ENCODE measurements at regions not wholly inside any gene's neighbourhood (a gene's known extent, or its start where the extent isn't known, plus 50 kb on each side); places are given as distances from the start of the nearest gene placed in this dataset.

DNA sequence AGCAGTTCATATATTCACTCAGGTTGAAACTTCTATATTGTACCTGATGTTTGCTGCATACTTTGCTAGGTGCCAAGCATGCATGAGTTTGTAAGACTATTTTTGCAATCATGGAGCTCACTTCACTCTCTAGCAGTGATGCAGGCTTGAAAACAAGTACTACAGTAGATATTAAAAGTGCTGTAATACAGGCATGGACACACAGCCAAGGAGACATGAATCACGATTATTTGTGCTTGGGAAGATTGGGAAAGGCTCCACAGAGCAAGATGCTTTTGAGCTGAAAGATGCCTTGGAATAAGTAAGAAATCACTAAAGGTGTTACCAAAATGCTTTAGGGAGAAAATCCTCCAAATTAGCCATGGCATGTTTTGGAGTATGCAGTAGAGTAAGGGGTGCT is 427.4 kb downstream of the UTRN start:
- Mint-ChIP-seq H3K27me3 (ENCODE audit: unreplicated experiment) (no peaks in the 10 kb centered on the region), H3K27ac (ENCODE audit: unreplicated experiment) (no peak overlapping the region), H3K4me3 (ENCODE audit: unreplicated experiment) (no peak overlapping the region), H3K36me3 (ENCODE audit: unreplicated experiment) (peaks cover 5% of the 10 kb centered on the region), H3K4me1 (ENCODE audit: unreplicated experiment) (peaks cover 32% of the 10 kb centered on the region), H3K9me3 (ENCODE audit: unreplicated experiment) (no peaks in the 10 kb centered on the region)
- DNase-seq (ENCODE audit: extremely low spot score, unreplicated experiment): no peak
- no peak for TF ChIP-seq CTCF (IDR thresholded peaks at IDR 0.05)

DNA sequence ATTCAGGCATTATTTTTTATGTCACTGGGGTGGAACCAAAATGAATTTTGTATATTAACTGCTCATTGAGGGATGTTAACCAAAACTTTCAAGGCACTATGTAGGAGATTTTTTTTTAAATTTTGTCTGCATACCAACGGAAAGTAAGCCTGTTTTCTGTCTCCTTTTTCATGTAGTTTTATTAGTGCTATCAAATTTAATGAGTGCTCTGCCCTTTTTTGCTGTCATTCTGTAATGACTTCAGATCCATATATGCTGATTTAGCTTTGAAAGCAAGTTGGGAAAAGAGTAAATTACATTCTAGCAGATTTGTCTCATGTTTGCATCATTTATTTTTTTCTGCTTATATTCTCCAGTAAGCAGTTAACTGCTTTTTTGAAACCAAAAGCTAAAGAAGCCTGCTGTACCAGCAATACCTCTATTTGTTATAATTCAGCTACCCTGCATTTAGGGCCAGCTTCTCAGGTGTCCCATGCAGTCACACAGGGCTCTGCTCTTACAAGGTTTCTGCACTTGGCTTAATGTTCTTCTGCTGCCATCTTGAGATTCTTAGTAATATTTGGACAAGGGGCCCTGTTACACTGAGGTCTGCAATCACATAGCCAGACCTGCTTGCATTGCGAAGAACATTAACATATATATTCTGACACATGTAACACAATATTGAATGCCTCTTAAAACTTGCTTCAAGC is 429.0 kb downstream of the UTRN start:
- no peaks in the 10 kb centered on the region for H3K9me3 Mint-ChIP-seq (ENCODE audit: unreplicated experiment)
- no peak overlapping the region for H3K4me3 Mint-ChIP-seq (ENCODE audit: unreplicated experiment)
- TF ChIP-seq CTCF (IDR thresholded peaks at IDR 0.05): no peak
- H3K4me1 Mint-ChIP-seq (ENCODE audit: unreplicated experiment): peaks cover 32% of the 10 kb centered on the region
- H3K27ac Mint-ChIP-seq (ENCODE audit: unreplicated experiment): no peak overlapping the region
- H3K27me3 Mint-ChIP-seq (ENCODE audit: unreplicated experiment): no peaks in the 10 kb centered on the region
- H3K36me3 Mint-ChIP-seq (ENCODE audit: unreplicated experiment): no peaks in the 10 kb centered on the region
- DNase-seq (ENCODE audit: extremely low spot score, unreplicated experiment): no peak

DNA sequence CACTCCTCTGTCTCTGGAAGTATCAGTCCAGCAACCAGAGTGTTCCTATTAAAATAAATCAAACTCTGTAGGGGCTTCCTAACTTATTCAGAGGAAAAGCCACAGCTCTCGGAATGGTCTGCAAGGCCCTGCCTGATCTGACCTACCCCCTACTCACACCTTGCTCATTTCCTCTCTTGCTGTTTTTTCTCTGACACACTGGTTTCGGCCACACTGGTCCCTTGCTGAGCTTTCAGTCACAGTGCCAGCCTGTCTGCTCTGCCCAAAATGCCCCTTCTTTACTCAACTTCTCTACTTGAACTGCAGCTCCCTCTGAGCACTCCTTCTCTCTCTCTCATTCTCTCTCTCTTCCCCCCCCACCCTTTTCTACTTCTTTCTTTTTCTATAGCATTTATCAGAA is 430.2 kb downstream of the UTRN start:
- no peaks in the 10 kb centered on the region for H3K9me3 Mint-ChIP-seq (ENCODE audit: unreplicated experiment)
- H3K27ac Mint-ChIP-seq (ENCODE audit: unreplicated experiment): no peak overlapping the region
- DNase-seq (ENCODE audit: extremely low spot score, unreplicated experiment): no peak
- peaks cover 2% of the 10 kb centered on the region for H3K36me3 Mint-ChIP-seq (ENCODE audit: unreplicated experiment)
- no peak overlapping the region for H3K4me3 Mint-ChIP-seq (ENCODE audit: unreplicated experiment)
- peaks cover 23% of the 10 kb centered on the region for H3K4me1 Mint-ChIP-seq (ENCODE audit: unreplicated experiment)
- no peak for TF ChIP-seq CTCF (IDR thresholded peaks at IDR 0.05)
- no peaks in the 10 kb centered on the region for H3K27me3 Mint-ChIP-seq (ENCODE audit: unreplicated experiment)

DNA sequence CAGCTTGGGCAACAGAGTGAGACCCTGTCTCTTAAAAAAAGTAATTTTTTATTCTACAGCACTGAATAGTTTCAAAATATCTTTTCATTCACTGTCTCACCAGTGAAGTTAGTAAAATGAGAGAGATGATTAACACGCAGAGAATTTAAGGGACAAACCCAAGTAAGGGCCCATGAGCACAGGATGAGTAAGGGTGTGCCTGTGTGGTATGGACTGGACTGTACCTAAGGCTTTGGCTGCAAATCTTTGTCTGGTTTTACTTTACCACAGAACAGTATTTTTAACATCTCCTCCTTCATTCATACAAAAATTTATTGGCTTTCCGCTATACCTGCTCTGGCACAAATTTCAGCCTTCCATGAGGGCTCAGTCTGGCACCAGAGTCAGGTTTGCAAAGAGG is 433.3 kb downstream of the UTRN start:
- Mint-ChIP-seq H3K36me3 (ENCODE audit: unreplicated experiment) (peaks cover 2% of the 10 kb centered on the region), H3K27me3 (ENCODE audit: unreplicated experiment) (no peaks in the 10 kb centered on the region), H3K4me3 (ENCODE audit: unreplicated experiment) (no peak overlapping the region), H3K27ac (ENCODE audit: unreplicated experiment) (no peak overlapping the region), H3K9me3 (ENCODE audit: unreplicated experiment) (no peaks in the 10 kb centered on the region), H3K4me1 (ENCODE audit: unreplicated experiment) (peaks cover 11% of the 10 kb centered on the region)
- no peak for TF ChIP-seq CTCF (IDR thresholded peaks at IDR 0.05)
- DNase-seq (ENCODE audit: extremely low spot score, unreplicated experiment): no peak

DNA sequence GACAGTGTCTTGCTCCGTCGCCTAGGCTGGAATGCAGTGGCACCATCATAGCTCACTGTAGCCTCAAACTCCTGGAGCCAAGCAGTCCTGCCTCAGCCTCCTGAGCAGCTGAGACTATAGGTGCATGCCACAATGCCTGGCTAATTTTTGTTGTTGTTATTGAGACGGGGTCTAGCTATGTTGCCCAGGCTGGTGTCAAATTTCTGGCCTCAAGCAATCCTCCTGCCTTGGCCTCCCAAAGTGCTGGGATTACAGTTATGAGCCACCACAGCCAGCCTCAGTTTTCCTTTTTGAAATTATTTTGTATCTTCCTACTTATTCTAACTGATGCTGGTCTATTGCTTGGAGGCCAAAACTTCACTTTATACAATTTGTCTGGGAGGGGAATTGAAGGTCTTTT is 436.1 kb downstream of the UTRN start:
- Mint-ChIP-seq H3K9me3 (ENCODE audit: unreplicated experiment) (no peaks in the 10 kb centered on the region), H3K36me3 (ENCODE audit: unreplicated experiment) (peaks cover 3% of the 10 kb centered on the region), H3K4me3 (ENCODE audit: unreplicated experiment) (no peak overlapping the region), H3K27ac (ENCODE audit: unreplicated experiment) (no peak overlapping the region), H3K27me3 (ENCODE audit: unreplicated experiment) (no peaks in the 10 kb centered on the region), H3K4me1 (ENCODE audit: unreplicated experiment) (peaks cover 6% of the 10 kb centered on the region)
- TF ChIP-seq CTCF (IDR thresholded peaks at IDR 0.05): no peak
- DNase-seq (ENCODE audit: extremely low spot score, unreplicated experiment): no peak

All from osteocyte (in vitro differentiated cells).